Liver (tissue), 8 donors: ENCODE measurements at regions not wholly inside any gene's neighbourhood (a gene's known extent, or its start where the extent isn't known, plus 50 kb on each side); places are given as distances from the start of the nearest gene placed in this dataset.

ENCODE experiments used
- DNase-seq: peaks from one replicate; pipeline ENCODE4 v3.0.0-alpha.2; 2017; ENCODE audit warnings: low spot score
- H3K27ac ChIP-seq, 2 donors: one replicate each; pipeline ENCODE4 v1.7.0; 2013; ENCODE audit warnings: inconsistent platforms in 2 of 2, low read length in 2 of 2, control low read depth in 1 of 2, low read depth in 1 of 2, mild to moderate bottlenecking in 1 of 2
- H3K27me3 ChIP-seq, 4 donors: one replicate each; pipeline versions ENCODE4 v1.6.1 to v1.7.0; 2013; ENCODE audit warnings: low read length in 3 of 4, inconsistent platforms in 1 of 4, mild to moderate bottlenecking in 1 of 4, moderate library complexity in 1 of 4; ENCODE audit not compliant: control insufficient read depth in 4 of 4, insufficient read depth in 4 of 4
- H3K36me3 ChIP-seq, 4 donors: one replicate each; pipeline versions ENCODE4 v1.6.1 to v1.7.0; 2013; ENCODE audit warnings: low read length in 3 of 4, mild to moderate bottlenecking in 3 of 4, low read depth in 1 of 4, moderate library complexity in 1 of 4; ENCODE audit not compliant: control insufficient read depth in 4 of 4, insufficient read depth in 3 of 4
- H3K4me1 ChIP-seq, 4 donors: one replicate each; pipeline versions ENCODE4 v1.6.1 to v1.7.0; 2013; ENCODE audit warnings: low read length in 3 of 4, mild to moderate bottlenecking in 3 of 4, moderate library complexity in 1 of 4; ENCODE audit not compliant: control insufficient read depth in 4 of 4, insufficient read depth in 4 of 4
- H3K4me3 ChIP-seq, 3 donors: one replicate each; pipeline versions ENCODE4 v1.6.1 to v1.7.0; 2013; ENCODE audit warnings: low read length in 3 of 3, control low read depth in 1 of 3, low read depth in 1 of 3, mild to moderate bottlenecking in 1 of 3
- H3K9ac ChIP-seq, 2 donors: one replicate each; pipeline ENCODE4 v1.7.0; 2013; ENCODE audit warnings: low read length in 2 of 2, mild to moderate bottlenecking in 2 of 2, moderate library complexity in 2 of 2, control low read depth in 1 of 2, low read depth in 1 of 2
- H3K9me3 ChIP-seq, 4 donors: one replicate each; pipeline versions ENCODE4 v1.6.1 to v1.7.0; 2013; ENCODE audit warnings: low read length in 3 of 4; ENCODE audit not compliant: control insufficient read depth in 4 of 4
- EGR1 ChIP-seq, 2 donors: IDR thresholded peaks; 2 replicates each; pipeline ENCODE4 v1.6.1; 2016 to 2018; ENCODE audit warnings: antibody characterized with exemption in 2 of 2, low read depth in 2 of 2
- FOXA1 ChIP-seq: IDR thresholded peaks from 2 replicates; pipeline ENCODE4 v1.6.1; 2016; ENCODE audit warnings: antibody characterized with exemption
- FOXA2 ChIP-seq: IDR thresholded peaks from 2 replicates; pipeline ENCODE4 v1.6.1; 2016; ENCODE audit warnings: antibody characterized with exemption
- GABPA ChIP-seq, 2 donors: IDR thresholded peaks in 1 of 2; conservative IDR thresholded peaks in 1 of 2; 2 replicates each; pipeline ENCODE4 v1.6.1; 2016; ENCODE audit warnings: antibody characterized with exemption in 2 of 2, mild to moderate bottlenecking in 1 of 2, moderate library complexity in 1 of 2
- HNF4G ChIP-seq: IDR thresholded peaks from 2 replicates; pipeline ENCODE4 v1.6.1; 2016; ENCODE audit warnings: antibody characterized with exemption
- JUND ChIP-seq, 2 donors: IDR thresholded peaks; 2 replicates each; pipeline ENCODE4 v1.6.1; 2016; ENCODE audit warnings: antibody characterized with exemption in 2 of 2
- NR2F2 ChIP-seq: IDR thresholded peaks from 2 replicates; pipeline ENCODE4 v1.6.1; 2016; ENCODE audit warnings: antibody characterized with exemption
- RAD21 ChIP-seq, 2 donors: IDR thresholded peaks; 2 replicates each; pipeline ENCODE4 v1.6.1; 2016; ENCODE audit warnings: antibody characterized with exemption in 2 of 2, mild to moderate bottlenecking in 2 of 2
- SP1 ChIP-seq: IDR thresholded peaks from 2 replicates; pipeline ENCODE4 v1.6.1; 2018; ENCODE audit warnings: antibody characterized with exemption, mild to moderate bottlenecking
- TAF1 ChIP-seq: conservative IDR thresholded peaks from 2 replicates; pipeline ENCODE4 v1.6.1; 2016; ENCODE audit warnings: antibody characterized with exemption, mild to moderate bottlenecking
- WGBS: extraction: QIAGEN DNeasy Blood & Tissue Kit; methylation state at CpG from one replicate; pipeline ENCODE4 v1.1.7; 2013; 5-methylcytosine and 5-hydroxymethylcytosine counted together
- TF ChIP-seq, protein P1 (sequence below): IDR thresholded peaks from 2 replicates; pipeline ENCODE4 v1.6.1; 2016; ENCODE audit warnings: antibody characterized with exemption
- TF ChIP-seq, protein P2 (sequence below): fragments of 150-350 bp; IDR thresholded peaks from 2 replicates; pipeline ENCODE4 v1.5.1; 2017; ENCODE audit warnings: improper control_type of control experiment, low read depth, low read length; ENCODE audit not compliant: missing input control
- TF ChIP-seq, protein P3 (sequence below): IDR thresholded peaks from 2 replicates; pipeline ENCODE4 v1.6.1; 2016; ENCODE audit warnings: antibody characterized with exemption
- TF ChIP-seq, protein P4 (sequence below): IDR thresholded peaks from 2 replicates; pipeline ENCODE4 v1.6.1; 2016; ENCODE audit warnings: antibody characterized with exemption, mild to moderate bottlenecking
- TF ChIP-seq, protein P5 (sequence below): IDR thresholded peaks from 2 replicates; pipeline ENCODE4 v1.6.1; 2016; ENCODE audit warnings: antibody characterized with exemption
- donor health status: healthy.
- donor health status: healthy.
- donor health status: healthy.
- donor health status: healthy.
- donor health status: healthy.

DNA sequence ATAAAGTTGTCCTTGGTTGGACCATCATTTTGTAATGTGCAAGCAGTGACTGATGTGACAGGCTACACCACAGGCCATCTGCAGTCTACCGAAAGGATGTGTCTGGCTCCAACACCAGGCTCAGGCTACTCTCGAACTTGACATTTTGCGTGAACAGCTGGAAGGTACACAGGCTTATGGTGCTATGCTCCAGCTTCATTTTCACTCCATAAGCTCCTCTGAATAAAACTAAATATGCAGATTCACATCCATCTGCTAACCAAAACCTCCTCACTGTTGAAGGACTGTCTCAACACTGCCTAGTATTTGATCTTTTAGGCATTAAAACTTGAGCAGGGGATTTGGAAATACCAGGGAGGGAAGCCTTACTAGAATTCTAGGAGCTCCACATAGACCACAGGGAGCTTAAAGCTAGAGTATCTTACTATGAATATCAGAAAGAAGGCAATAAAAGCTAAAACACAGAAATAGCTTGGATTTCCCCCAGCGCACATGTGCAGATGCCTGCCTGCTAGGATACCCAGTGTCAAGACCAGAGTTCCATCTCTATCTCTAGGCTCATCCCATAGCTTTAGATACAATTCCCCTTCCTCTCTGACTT lies 383.9 kb upstream of the FAT3 start:
- H3K4me3 ChIP-seq, result no peak overlapping the region
- no peaks in the 10 kb centered on the region for H3K36me3 ChIP-seq
- TF ChIP-seq, protein P1, sequence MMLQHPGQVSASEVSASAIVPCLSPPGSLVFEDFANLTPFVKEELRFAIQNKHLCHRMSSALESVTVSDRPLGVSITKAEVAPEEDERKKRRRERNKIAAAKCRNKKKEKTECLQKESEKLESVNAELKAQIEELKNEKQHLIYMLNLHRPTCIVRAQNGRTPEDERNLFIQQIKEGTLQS, result no peak
- TF ChIP-seq RAD21 (IDR thresholded peaks at IDR 0.05) (no peak), NR2F2 (no peak), FOXA1 (no peak), EGR1 (IDR thresholded peaks at IDR 0.05; ENCODE audit: low read depth in 2 of 2) (no peak), JUND (IDR thresholded peaks at IDR 0.05) (no peak)
- TF ChIP-seq, protein P2, sequence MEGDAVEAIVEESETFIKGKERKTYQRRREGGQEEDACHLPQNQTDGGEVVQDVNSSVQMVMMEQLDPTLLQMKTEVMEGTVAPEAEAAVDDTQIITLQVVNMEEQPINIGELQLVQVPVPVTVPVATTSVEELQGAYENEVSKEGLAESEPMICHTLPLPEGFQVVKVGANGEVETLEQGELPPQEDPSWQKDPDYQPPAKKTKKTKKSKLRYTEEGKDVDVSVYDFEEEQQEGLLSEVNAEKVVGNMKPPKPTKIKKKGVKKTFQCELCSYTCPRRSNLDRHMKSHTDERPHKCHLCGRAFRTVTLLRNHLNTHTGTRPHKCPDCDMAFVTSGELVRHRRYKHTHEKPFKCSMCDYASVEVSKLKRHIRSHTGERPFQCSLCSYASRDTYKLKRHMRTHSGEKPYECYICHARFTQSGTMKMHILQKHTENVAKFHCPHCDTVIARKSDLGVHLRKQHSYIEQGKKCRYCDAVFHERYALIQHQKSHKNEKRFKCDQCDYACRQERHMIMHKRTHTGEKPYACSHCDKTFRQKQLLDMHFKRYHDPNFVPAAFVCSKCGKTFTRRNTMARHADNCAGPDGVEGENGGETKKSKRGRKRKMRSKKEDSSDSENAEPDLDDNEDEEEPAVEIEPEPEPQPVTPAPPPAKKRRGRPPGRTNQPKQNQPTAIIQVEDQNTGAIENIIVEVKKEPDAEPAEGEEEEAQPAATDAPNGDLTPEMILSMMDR, result no peak
- TF ChIP-seq, protein P3, sequence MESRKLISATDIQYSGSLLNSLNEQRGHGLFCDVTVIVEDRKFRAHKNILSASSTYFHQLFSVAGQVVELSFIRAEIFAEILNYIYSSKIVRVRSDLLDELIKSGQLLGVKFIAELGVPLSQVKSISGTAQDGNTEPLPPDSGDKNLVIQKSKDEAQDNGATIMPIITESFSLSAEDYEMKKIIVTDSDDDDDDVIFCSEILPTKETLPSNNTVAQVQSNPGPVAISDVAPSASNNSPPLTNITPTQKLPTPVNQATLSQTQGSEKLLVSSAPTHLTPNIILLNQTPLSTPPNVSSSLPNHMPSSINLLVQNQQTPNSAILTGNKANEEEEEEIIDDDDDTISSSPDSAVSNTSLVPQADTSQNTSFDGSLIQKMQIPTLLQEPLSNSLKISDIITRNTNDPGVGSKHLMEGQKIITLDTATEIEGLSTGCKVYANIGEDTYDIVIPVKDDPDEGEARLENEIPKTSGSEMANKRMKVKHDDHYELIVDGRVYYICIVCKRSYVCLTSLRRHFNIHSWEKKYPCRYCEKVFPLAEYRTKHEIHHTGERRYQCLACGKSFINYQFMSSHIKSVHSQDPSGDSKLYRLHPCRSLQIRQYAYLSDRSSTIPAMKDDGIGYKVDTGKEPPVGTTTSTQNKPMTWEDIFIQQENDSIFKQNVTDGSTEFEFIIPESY, result no peak
- H3K27ac ChIP-seq, result no peak overlapping the region
- H3K27me3 ChIP-seq, result no peaks in the 10 kb centered on the region
- H3K9ac ChIP-seq, result no peak overlapping the region
- 93% methylated on average over 4 of the region's 4 CpGs for WGBS
- H3K9me3 ChIP-seq, result no peaks in the 10 kb centered on the region
- DNase-seq, result no peak
- no peaks in the 10 kb centered on the region for H3K4me1 ChIP-seq

DNA sequence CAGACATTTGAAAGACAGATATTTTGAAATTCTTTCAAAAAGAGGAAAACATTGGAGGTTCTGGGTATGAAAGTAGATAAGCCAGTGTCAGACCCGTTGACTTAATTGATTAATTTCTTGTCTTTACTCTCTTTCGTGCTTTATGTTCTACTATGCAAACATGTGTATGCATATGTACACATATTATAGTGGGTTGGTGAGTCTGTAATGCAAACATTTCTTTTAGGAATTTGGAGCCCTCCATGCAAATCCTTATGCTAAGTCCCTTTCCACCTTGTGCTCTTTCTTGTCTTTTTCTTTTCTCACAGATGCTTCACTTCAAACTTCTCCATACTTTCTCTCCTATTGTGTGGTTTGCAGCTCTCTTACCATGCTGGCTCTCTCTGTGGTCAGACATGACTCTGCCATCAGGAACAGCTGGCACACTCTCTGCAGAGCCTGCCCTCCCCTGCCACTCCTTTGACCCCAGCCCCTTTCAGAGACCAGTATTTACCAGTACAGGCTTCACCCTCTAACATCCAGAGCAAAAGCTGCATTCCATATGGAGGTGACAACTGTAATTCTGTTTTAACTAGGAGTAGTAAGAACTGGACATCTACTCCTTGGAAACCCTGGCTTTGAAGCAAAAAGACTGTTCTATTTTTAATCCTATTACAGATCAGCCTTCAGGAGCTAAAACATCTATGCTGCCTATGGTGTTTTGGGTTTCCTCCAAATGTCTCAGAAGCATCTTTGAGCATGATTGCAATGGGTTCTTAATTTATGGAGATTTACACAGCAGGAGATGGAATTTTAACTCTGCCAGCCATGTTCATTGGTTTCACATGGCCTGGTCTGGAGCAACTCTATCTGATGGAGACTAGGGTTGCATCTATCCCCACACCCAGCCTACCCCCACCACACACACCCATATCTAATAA lies 386.9 kb upstream of the FAT3 start:
- TF ChIP-seq, protein P3, result no peak
- TF ChIP-seq, protein P2, result no peak
- TF ChIP-seq TAF1, result no peak
- TF ChIP-seq, protein P4, sequence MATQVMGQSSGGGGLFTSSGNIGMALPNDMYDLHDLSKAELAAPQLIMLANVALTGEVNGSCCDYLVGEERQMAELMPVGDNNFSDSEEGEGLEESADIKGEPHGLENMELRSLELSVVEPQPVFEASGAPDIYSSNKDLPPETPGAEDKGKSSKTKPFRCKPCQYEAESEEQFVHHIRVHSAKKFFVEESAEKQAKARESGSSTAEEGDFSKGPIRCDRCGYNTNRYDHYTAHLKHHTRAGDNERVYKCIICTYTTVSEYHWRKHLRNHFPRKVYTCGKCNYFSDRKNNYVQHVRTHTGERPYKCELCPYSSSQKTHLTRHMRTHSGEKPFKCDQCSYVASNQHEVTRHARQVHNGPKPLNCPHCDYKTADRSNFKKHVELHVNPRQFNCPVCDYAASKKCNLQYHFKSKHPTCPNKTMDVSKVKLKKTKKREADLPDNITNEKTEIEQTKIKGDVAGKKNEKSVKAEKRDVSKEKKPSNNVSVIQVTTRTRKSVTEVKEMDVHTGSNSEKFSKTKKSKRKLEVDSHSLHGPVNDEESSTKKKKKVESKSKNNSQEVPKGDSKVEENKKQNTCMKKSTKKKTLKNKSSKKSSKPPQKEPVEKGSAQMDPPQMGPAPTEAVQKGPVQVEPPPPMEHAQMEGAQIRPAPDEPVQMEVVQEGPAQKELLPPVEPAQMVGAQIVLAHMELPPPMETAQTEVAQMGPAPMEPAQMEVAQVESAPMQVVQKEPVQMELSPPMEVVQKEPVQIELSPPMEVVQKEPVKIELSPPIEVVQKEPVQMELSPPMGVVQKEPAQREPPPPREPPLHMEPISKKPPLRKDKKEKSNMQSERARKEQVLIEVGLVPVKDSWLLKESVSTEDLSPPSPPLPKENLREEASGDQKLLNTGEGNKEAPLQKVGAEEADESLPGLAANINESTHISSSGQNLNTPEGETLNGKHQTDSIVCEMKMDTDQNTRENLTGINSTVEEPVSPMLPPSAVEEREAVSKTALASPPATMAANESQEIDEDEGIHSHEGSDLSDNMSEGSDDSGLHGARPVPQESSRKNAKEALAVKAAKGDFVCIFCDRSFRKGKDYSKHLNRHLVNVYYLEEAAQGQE, result no peak
- no peak for TF ChIP-seq NR2F2
- TF ChIP-seq, protein P5, sequence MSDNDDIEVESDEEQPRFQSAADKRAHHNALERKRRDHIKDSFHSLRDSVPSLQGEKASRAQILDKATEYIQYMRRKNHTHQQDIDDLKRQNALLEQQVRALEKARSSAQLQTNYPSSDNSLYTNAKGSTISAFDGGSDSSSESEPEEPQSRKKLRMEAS, result no peak
- TF ChIP-seq FOXA1, result no peak
- no peak for TF ChIP-seq HNF4G
- no peak for TF ChIP-seq EGR1 (IDR thresholded peaks at IDR 0.05; ENCODE audit: low read depth in 2 of 2)
- TF ChIP-seq FOXA2, result no peak
- TF ChIP-seq GABPA (IDR thresholded peaks at IDR 0.05 in 1 of 2, conservative IDR thresholded peaks at IDR 0.05 in 1 of 2), result no peak
- TF ChIP-seq SP1, result no peak
- TF ChIP-seq, protein P1, result no peak
- H3K27ac ChIP-seq, result no peak overlapping the region
- no peaks in the 10 kb centered on the region for H3K4me1 ChIP-seq
- H3K27me3 ChIP-seq, result no peaks in the 10 kb centered on the region
- H3K36me3 ChIP-seq, result no peaks in the 10 kb centered on the region
- no peak overlapping the region for H3K9ac ChIP-seq
- 38% methylated on average over 2 of the region's 2 CpGs for WGBS
- DNase-seq, result no peak
- no peaks in the 10 kb centered on the region for H3K9me3 ChIP-seq
- no peak overlapping the region for H3K4me3 ChIP-seq
